GM12891 (cell line): ENCODE measurements at regions not wholly inside any gene's neighbourhood (a gene's known extent, or its start where the extent isn't known, plus 50 kb on each side); places are given as distances from the start of the nearest gene placed in this dataset.

Experiments
- PAX5 ChIP-seq: IDR thresholded peaks from 2 replicates; pipeline ENCODE4 v1.6.1; 2011; ENCODE audit warnings: low read length, moderate library complexity, mild to moderate bottlenecking; ENCODE audit not compliant: insufficient read depth, severe bottlenecking
- POLR2A ChIP-seq: IDR thresholded peaks from 2 replicates; pipeline ENCODE4 v1.6.1; 2011; ENCODE audit warnings: low read depth, low read length, control low read depth
- POLR2AphosphoS5 ChIP-seq: IDR thresholded peaks from 2 replicates; pipeline ENCODE4 v1.6.1; 2011; ENCODE audit warnings: low read depth, low read length, control low read depth
- POU2F2 ChIP-seq: IDR thresholded peaks from 2 replicates; pipeline ENCODE4 v1.6.1; 2011; ENCODE audit warnings: low read depth, mild to moderate bottlenecking, control low read depth, low read length, moderate library complexity
- SPI1 ChIP-seq: IDR thresholded peaks from 2 replicates; pipeline ENCODE4 v1.6.1; 2011; ENCODE audit warnings: low read depth, low read length, control low read depth
- TAF1 ChIP-seq: IDR thresholded peaks from 2 replicates; pipeline ENCODE4 v1.6.1; 2011; ENCODE audit warnings: low read depth, low read length, control low read depth

DNA sequence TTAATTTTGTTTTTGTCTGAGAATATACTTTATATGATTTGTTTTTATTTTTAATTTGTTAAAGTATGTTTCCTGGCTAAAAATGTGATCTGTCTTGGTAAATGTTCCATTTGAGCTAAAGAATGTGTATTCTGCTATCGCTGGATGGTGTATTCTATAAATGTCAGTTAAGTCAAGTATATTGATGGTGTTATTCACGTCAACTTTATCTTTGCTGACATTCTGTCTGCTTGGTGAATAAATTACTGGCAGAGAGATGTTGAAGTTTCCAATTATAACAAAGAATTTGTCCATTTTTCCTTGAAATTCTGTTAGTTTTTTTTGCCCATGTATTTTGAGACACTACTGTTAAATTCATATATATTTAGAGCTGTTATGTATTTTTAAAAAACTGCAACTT is 1131.8 kb upstream of the GJE1 start:
- no peak for TF ChIP-seq POLR2A
- TF ChIP-seq POLR2AphosphoS5: no peak
- no peak for TF ChIP-seq TAF1
- no peak for TF ChIP-seq PAX5
- no peak for TF ChIP-seq POU2F2
- no peak for TF ChIP-seq SPI1
